ENCODE measurements at regions not wholly inside any gene's neighbourhood (a gene's known extent, or its start where the extent isn't known, plus 50 kb on each side); places are given as distances from the start of the nearest gene placed in this dataset.
"Not testable (repeated sequence)": the region's sequence is repeated elsewhere in the genome, so short reads cannot be mapped to it uniquely, and the experiment has no call there.

- no peak for DNase-seq (ENCODE audit: low spot score)
These were observed 215.3 kb upstream of the RND3 start for GRCh38 chr2:150702791-150703190.

GRCh38 chr2:150700666-150701580, 213.5 kb upstream of the RND3 start:
- no peak for DNase-seq (ENCODE audit: low spot score)

GRCh38 chr2:150699218-150699617, 211.8 kb upstream of the RND3 start:
- no peak for DNase-seq (ENCODE audit: low spot score)

- no peak for DNase-seq (ENCODE audit: low spot score)
These were observed 210.7 kb upstream of the RND3 start for GRCh38 chr2:150698016-150698661.

- no peak for DNase-seq (ENCODE audit: low spot score)
These were observed 210.1 kb upstream of the RND3 start for GRCh38 chr2:150697596-150697995.

GRCh38 chr2:150695451-150696135, 208.1 kb upstream of the RND3 start:
- no peak for DNase-seq (ENCODE audit: low spot score)

GRCh38 chr2:150693556-150693955, 206.1 kb upstream of the RND3 start:
- DNase-seq (ENCODE audit: low spot score), result no peak

- DNase-seq (ENCODE audit: low spot score), result no peak
These were observed 203.4 kb upstream of the RND3 start for GRCh38 chr2:150690870-150691269.

- no peak for DNase-seq (ENCODE audit: low spot score)
These were observed 202.8 kb upstream of the RND3 start for GRCh38 chr2:150690261-150690660.

GRCh38 chr2:150689590-150689989, 202.1 kb upstream of the RND3 start:
- no peak for DNase-seq (ENCODE audit: low spot score)

GRCh38 chr2:150688016-150688415, 200.5 kb upstream of the RND3 start:
- no peak for DNase-seq (ENCODE audit: low spot score)

GRCh38 chr2:150686391-150686790, 198.9 kb upstream of the RND3 start:
- no peak for DNase-seq (ENCODE audit: low spot score)

- DNase-seq (ENCODE audit: low spot score), result peak; percentile 59
These were observed 193.8 kb upstream of the RND3 start for GRCh38 chr2:150681120-150681804.

GRCh38 chr2:150679456-150680120, 192.1 kb upstream of the RND3 start:
- no peak for DNase-seq (ENCODE audit: low spot score)

- DNase-seq (ENCODE audit: low spot score), result no peak
These were observed 190.1 kb upstream of the RND3 start for GRCh38 chr2:150677551-150677950.

- DNase-seq (ENCODE audit: low spot score), result no peak
These were observed 189.4 kb upstream of the RND3 start for GRCh38 chr2:150676747-150677383.

- DNase-seq (ENCODE audit: low spot score), result no peak
These were observed 188.3 kb upstream of the RND3 start for GRCh38 chr2:150675807-150676206.

- DNase-seq (ENCODE audit: low spot score), result no peak
These were observed 186.8 kb upstream of the RND3 start for GRCh38 chr2:150674283-150674682.

- no peak for DNase-seq (ENCODE audit: low spot score)
These were observed 184.8 kb upstream of the RND3 start for GRCh38 chr2:150672311-150672710.

GRCh38 chr2:150669492-150669891, 182.0 kb upstream of the RND3 start:
- DNase-seq (ENCODE audit: low spot score), result no peak

- not testable (repeated sequence) for DNase-seq (ENCODE audit: low spot score)
These were observed 179.6 kb upstream of the RND3 start for GRCh38 chr2:150667039-150667438.

All from RKO (cell line).